Ectodermal cell (in vitro differentiated cells): ENCODE measurements at regions not wholly inside any gene's neighbourhood (a gene's known extent, or its start where the extent isn't known, plus 50 kb on each side); places are given as distances from the start of the nearest gene placed in this dataset.

ENCODE experiments used
- H3K27ac ChIP-seq: 2 replicates; pipeline ENCODE4 v1.7.0; 2013; ENCODE audit warnings: mild to moderate bottlenecking, low read depth, low read length; ENCODE audit not compliant: insufficient read depth, poor library complexity, severe bottlenecking
- H3K27me3 ChIP-seq: 2 replicates; pipeline ENCODE4 v1.7.0; 2013; ENCODE audit warnings: mild to moderate bottlenecking, low read length; ENCODE audit not compliant: insufficient read depth, control insufficient read depth, poor library complexity, severe bottlenecking
- H3K36me3 ChIP-seq: one replicate; pipeline ENCODE4 v1.7.0; 2013; ENCODE audit warnings: low read length; ENCODE audit not compliant: control insufficient read depth, insufficient read depth
- H3K4me1 ChIP-seq: one replicate; pipeline ENCODE4 v1.7.0; 2013; ENCODE audit warnings: low read length; ENCODE audit not compliant: control insufficient read depth, insufficient read depth
- H3K4me3 ChIP-seq: 2 replicates; pipeline ENCODE4 v1.7.0; 2013; ENCODE audit warnings: low read depth, low read length, control low read depth; ENCODE audit not compliant: insufficient read depth
- H3K9me3 ChIP-seq: 2 replicates; pipeline ENCODE4 v1.7.0; 2013; ENCODE audit warnings: mild to moderate bottlenecking, low read length, moderate library complexity; ENCODE audit not compliant: control insufficient read depth
- WGBS, 2 experiments: methylation state at CpG; one replicate each; pipeline ENCODE4 v1.1.7; 2013; ENCODE audit warnings: missing lambda C conversion rate in 2 of 2; 5-methylcytosine and 5-hydroxymethylcytosine counted together

DNA sequence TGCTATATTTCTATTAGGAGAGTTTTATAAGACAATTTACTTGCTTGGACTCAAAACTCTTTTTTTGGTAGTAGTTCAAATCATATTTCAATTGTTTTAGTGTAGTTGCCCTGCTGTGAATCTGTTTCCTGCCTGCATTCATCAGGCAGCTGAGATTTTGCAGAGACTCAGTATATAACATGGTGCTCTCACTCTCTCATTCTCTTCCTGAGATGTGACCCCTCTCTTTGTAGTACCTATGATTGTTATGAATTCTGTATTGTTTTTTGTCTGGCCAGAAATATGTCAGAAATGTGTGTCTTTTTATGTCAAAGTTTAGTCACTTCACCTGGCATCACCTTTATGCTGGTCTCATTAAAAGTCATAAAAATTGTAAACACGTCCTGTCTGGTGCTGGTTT lies 374.0 kb downstream of the RAPGEF2 start:
- Histone ChIP-seq H3K27ac (no peak overlapping the region), H3K9me3 (no peaks in the 10 kb centered on the region), H3K36me3 (no peaks in the 10 kb centered on the region), H3K27me3 (no peaks in the 10 kb centered on the region), H3K4me1 (no peaks in the 10 kb centered on the region), H3K4me3 (no peak overlapping the region)
- 96 to 100% methylated on average over 1 of the region's 1 CpG for WGBS, 2 experiments

DNA sequence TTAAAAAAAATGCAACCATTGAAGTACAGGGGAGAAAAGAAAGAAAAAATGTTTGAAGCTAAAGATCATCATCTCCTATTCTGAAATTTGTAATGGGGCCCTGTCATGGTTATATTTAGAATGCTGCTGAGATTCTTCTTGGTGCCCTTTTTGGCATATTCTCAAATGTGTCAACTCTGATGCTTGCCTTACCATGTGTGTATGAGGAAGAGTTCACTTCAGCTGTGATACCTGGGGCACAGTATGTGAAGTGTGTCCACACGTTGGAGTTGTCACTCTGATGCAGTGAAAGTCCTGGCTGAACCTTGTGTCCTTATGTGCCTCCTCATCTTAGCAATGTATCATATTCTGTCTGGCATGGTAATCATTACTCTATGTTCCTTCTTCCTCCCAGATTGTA lies 377.9 kb downstream of the RAPGEF2 start:
- Histone ChIP-seq H3K4me1 (no peaks in the 10 kb centered on the region), H3K27me3 (no peaks in the 10 kb centered on the region), H3K9me3 (no peaks in the 10 kb centered on the region), H3K27ac (no peak overlapping the region), H3K36me3 (no peaks in the 10 kb centered on the region), H3K4me3 (no peak overlapping the region)
- 35 to 62% methylated on average over 1 of the region's 1 CpG for WGBS, 2 experiments

DNA sequence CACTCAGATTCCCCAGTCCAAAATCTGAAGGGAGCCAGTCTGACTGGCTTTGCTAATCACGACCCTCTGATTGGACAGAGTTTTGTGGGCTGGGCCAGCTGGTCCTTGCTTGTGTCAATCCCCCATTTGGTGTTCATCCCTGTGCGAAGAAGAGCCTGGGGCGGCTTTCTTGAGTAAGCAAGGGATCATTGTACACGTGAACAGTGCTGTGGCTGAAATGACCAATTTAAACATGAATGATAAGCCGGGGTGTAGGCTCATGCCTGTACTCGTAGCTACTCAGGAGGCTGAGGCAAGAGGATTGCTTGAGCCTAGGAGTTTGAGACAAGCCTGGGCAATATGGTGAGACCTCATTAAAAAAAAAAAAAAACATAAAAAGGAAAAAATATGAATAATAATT lies 379.1 kb downstream of the RAPGEF2 start:
- Histone ChIP-seq H3K4me1 (no peaks in the 10 kb centered on the region), H3K4me3 (no peak overlapping the region), H3K27ac (no peak overlapping the region), H3K9me3 (no peaks in the 10 kb centered on the region), H3K36me3 (no peaks in the 10 kb centered on the region), H3K27me3 (no peaks in the 10 kb centered on the region)
- 87 to 88% methylated on average over 6 of the region's 6 CpGs for WGBS, 2 experiments

DNA sequence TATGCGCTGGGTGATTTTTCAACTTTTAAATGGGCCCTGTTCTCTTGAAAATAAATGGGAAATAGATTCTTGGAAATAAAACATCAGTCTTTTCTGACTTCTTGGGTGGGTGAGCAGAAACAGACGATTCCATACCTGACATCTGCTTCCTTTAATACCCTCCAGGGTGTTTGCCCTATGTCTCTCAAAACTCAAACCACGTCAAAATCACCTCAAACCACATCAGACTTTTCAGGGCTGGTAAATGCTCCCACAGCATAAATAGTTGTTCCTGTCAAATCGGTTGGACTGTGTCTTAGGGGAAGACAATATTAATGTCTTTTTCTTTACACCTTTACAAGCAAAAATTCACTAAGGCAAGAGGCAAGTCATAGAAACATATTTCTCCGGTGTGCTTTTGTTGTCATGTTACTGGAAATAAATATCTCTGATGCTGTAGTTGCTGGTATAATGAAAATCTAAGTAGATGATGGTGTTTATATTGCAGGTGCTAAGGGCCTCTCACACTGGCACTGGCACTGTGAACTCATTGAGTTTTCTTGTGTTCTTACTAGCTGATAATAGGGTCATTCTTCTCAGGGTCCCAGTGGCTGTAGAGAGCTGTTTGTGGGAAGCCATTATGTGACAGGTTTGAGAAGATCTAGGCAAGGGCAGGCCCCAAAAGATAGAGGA lies 380.4 kb downstream of the RAPGEF2 start:
- H3K27ac ChIP-seq = no peak overlapping the region
- 93 to 95% methylated on average over 5 of the region's 5 CpGs for WGBS, 2 experiments
- no peak overlapping the region for H3K4me3 ChIP-seq
- H3K9me3 ChIP-seq = no peaks in the 10 kb centered on the region
- no peaks in the 10 kb centered on the region for H3K36me3 ChIP-seq
- H3K27me3 ChIP-seq = no peaks in the 10 kb centered on the region
- H3K4me1 ChIP-seq = no peaks in the 10 kb centered on the region

DNA sequence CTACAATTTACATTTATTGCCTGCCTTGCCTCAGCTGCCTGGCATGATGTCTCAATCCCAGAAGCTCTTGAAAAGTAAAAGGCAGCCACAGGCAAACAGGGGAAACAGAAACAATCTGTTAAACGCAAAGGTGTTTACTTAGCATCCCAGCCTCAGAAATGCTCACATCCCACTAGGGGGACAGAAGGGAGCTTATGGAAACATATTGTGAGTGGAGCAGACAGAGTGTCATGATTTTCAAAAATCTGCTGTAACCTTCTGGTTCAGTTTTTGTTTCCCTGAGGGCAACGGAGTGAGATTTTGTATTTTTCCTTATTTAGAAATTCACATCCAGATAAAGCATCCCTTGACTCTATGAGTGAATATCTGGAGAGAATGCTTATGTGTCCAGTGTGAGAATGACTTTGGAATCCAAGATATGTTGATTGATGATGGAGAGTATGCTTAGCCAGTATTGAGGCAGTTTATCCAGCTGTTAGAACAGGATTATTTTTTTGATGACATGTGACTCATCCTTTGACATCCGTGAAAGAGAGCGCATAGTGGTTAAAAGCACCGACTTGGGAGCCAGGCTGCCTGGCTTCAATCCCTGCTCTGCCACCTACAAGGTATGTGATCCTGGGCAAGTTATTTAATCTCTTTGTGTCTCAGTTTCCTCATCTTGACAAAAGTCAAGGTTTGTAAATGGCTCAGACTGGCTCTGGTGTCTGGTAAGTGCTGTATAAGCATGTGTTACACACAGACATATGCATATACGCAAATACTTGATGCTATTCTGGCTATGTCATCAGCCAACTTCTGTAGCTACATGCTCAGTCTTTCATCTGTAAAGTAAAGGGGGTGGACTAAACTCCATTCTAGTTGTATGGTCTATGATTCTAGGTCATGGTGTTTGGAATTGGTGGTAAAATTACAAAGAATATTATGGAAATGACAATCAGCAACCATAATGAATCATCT lies 381.2 kb downstream of the RAPGEF2 start:
- Histone ChIP-seq H3K27me3 (no peaks in the 10 kb centered on the region), H3K4me3 (no peak overlapping the region), H3K36me3 (no peaks in the 10 kb centered on the region), H3K9me3 (no peaks in the 10 kb centered on the region), H3K27ac (no peak overlapping the region), H3K4me1 (no peaks in the 10 kb centered on the region)
- WGBS, 2 experiments = 91% methylated on average over 5 to 6 of the region's 6 CpGs

DNA sequence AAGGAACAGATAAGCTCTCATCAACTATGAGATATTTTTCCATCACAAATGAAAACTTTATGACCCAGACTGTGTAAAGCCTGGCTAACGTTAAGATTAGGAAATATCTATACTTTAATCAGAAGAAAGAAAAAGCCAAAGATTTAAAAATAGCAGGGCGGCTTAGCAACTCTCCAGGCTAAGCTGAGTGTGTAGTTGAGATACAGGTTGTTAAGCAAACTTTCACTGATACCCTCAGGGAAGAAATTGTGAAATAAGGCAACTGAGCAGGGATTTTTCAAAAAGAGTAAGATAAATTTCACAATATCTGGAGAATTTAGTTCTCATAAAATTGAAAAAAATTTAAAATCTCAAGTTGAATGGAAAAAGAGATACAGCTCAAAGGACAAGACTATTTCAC lies 382.0 kb downstream of the RAPGEF2 start:
- Histone ChIP-seq H3K4me1 (no peaks in the 10 kb centered on the region), H3K36me3 (no peaks in the 10 kb centered on the region), H3K27me3 (no peaks in the 10 kb centered on the region), H3K9me3 (no peaks in the 10 kb centered on the region), H3K4me3 (no peak overlapping the region), H3K27ac (no peak overlapping the region)
- 87 to 92% methylated on average over 2 of the region's 2 CpGs for WGBS, 2 experiments

DNA sequence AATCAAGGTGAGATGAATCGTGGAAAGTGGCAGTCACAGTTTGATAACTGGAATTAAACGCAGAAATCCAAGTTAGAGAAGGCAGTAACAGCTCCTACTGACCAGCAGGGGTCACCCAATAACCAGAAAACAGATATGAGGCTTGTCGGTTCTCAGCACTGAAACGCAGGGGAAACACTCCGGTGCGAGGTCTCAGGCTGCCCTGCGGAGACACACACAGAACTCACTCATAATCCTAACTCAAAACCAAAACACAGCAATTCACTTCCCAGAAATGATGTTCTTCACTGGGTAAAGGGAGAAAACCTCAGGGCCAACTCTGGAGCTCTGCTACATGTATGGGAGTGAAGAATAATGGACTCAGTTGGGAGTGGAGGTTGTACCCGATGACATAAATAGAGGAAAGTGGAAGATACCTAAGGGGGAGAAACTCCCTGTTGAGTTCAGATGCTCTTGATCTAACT lies 384.4 kb downstream of the RAPGEF2 start:
- no peak overlapping the region for H3K4me3 ChIP-seq

DNA sequence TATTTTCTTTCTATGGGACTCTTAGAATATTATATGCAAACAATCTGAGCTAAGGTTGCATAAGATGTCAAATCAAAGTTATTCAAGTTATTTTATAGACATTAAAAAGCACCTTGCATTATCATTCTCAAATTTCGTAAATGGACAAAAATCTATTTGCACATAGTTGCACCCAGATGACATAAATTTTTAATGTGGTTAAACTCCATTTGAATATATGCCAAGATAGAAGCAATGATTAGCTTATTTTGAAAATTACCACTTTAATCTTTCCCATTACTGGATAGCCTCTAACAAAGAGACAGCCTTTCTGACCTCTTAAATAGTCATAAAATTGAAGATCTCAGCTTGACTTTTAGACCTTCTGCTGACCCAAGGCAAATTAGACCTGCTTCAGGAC lies 386.8 kb downstream of the RAPGEF2 start:
- Histone ChIP-seq H3K9me3 (peaks cover 6% of the 10 kb centered on the region), H3K27me3 (no peaks in the 10 kb centered on the region), H3K27ac (no peak overlapping the region), H3K4me1 (no peaks in the 10 kb centered on the region), H3K4me3 (no peak overlapping the region), H3K36me3 (no peaks in the 10 kb centered on the region)
- WGBS, 2 experiments = 100% methylated on average over 1 of the region's 1 CpG; no CpG with 5 or more reads in 1 of the 2 experiments

More for the DNA sequence above, 384.4 kb downstream of the RAPGEF2 start:
- no peaks in the 10 kb centered on the region for H3K9me3 ChIP-seq
- no peak overlapping the region for H3K27ac ChIP-seq
- no peaks in the 10 kb centered on the region for H3K36me3 ChIP-seq
- WGBS, 2 experiments = 15 to 16% methylated on average over 8 of the region's 8 CpGs
- H3K27me3 ChIP-seq = no peaks in the 10 kb centered on the region
- H3K4me1 ChIP-seq = no peaks in the 10 kb centered on the region

DNA sequence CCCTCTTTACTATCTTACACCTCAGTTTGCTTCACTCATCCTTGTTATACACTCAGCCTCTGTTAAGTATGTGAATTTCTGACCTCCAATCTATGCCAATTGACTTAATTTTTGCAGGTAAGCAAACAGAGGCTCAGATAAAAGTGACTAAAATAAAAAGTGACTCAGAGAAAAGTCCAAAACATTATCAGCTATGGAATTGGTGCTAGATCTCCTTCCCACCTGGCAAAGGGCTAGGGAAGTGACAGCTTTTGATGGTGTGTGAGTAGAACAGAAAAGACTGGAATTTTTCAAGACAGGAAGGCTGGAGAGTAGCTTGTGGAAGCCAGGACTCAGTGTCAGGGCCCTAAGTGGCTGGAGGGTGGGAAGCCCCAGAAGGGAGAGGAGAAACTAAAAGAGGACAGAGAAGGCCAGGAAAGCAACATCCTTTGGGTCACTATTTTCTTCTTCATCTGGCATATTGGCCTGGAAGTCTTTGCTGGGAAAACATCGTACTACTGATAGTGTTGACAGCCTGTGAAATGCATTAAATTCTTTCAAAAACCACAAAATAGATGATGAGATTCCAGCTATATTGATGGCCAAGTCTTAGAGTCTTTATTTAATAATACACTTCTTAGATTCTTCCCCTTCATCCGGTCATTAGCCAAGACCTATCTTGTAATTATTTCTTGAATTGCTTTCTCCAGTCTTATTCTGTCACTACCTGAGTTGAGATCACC lies 392.8 kb downstream of the RAPGEF2 start:
- no peak overlapping the region for H3K27ac ChIP-seq
- WGBS, 2 experiments = 83 to 96% methylated on average over 2 of the region's 2 CpGs
- no peaks in the 10 kb centered on the region for H3K27me3 ChIP-seq
- H3K4me3 ChIP-seq = no peak overlapping the region
- no peaks in the 10 kb centered on the region for H3K4me1 ChIP-seq
- peaks cover 6% of the 10 kb centered on the region for H3K9me3 ChIP-seq
- H3K36me3 ChIP-seq = no peaks in the 10 kb centered on the region

DNA sequence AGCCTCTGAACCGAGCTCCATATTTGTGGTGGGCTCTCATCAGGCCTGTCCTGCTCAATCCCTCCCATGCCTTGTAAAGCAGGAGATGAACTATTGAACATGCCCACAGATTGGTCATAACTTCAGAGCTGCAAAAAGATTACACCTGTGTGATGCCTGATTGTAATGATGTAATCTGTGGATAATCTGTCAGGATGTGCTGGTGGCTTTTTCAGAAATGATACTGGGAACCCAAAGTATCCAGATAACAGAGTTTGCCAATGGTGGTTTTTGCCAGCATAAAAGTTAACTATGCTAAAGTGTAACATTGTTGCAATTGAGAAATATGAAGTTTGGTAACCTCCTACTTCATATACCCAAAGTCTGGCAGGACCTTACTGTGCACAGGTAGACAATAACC lies 393.4 kb downstream of the RAPGEF2 start:
- Histone ChIP-seq H3K4me3 (no peak overlapping the region), H3K4me1 (no peaks in the 10 kb centered on the region), H3K36me3 (no peaks in the 10 kb centered on the region), H3K9me3 (peaks cover 6% of the 10 kb centered on the region), H3K27me3 (no peaks in the 10 kb centered on the region), H3K27ac (no peak overlapping the region)
- WGBS, 2 experiments = 91 to 96% methylated on average over 1 of the region's 1 CpG
